Fibroblast of skin of left biceps (primary cell): ENCODE measurements at regions not wholly inside any gene's neighbourhood (a gene's known extent, or its start where the extent isn't known, plus 50 kb on each side); places are given as distances from the start of the nearest gene placed in this dataset.
"Not testable (repeated sequence)": the region's sequence is repeated elsewhere in the genome, so short reads cannot be mapped to it uniquely, and the experiment has no call there.

Source experiments
- DNase-seq, 2 experiments: peaks; one replicate each; pipeline ENCODE4 v3.0.0-alpha.2; 2013; ENCODE audit warnings: low read depth in 2 of 2

GRCh38 chr12:19666070-19666469, 226.8 kb downstream of the AEBP2 start:
- no peak for DNase-seq

- DNase-seq, result no peak
Measured at GRCh38 chr12:19669793-19670192, 230.5 kb downstream of the AEBP2 start.

GRCh38 chr12:19671695-19672094, 232.4 kb downstream of the AEBP2 start:
- DNase-seq, result peak in 1 of 2 experiments; percentile 37

GRCh38 chr12:19674437-19674836, 235.1 kb downstream of the AEBP2 start:
- DNase-seq, result no peak

GRCh38 chr12:19675361-19675760, 236.1 kb downstream of the AEBP2 start:
- DNase-seq, result no peak

- DNase-seq, result not testable (repeated sequence)
Measured at GRCh38 chr12:19678501-19678900, 239.2 kb downstream of the AEBP2 start.

- no peak for DNase-seq
Measured at GRCh38 chr12:19681007-19681406, 241.7 kb downstream of the AEBP2 start.

GRCh38 chr12:19683178-19683927, 244.1 kb downstream of the AEBP2 start:
- DNase-seq, result peak; percentile 34 to 55

- DNase-seq, result no peak
Measured at GRCh38 chr12:19687371-19687770, 248.1 kb downstream of the AEBP2 start.

GRCh38 chr12:19688532-19688931, 249.2 kb downstream of the AEBP2 start:
- DNase-seq, result no peak

GRCh38 chr12:19689226-19689625, 249.9 kb downstream of the AEBP2 start:
- DNase-seq, result no peak

GRCh38 chr12:19689801-19690472, 250.6 kb downstream of the AEBP2 start:
- no peak for DNase-seq

- no peak for DNase-seq
Measured at GRCh38 chr12:19692091-19692490, 252.8 kb downstream of the AEBP2 start.

- no peak for DNase-seq
Measured at GRCh38 chr12:19692566-19692965, 253.3 kb downstream of the AEBP2 start.

GRCh38 chr12:19694627-19695026, 255.3 kb downstream of the AEBP2 start:
- no peak for DNase-seq

- DNase-seq, result no peak
Measured at GRCh38 chr12:19695244-19696098, 256.2 kb downstream of the AEBP2 start.

GRCh38 chr12:19700969-19701368, 261.7 kb downstream of the AEBP2 start:
- DNase-seq, result no peak

- no peak for DNase-seq
Measured at GRCh38 chr12:19704966-19705365, 265.7 kb downstream of the AEBP2 start.

GRCh38 chr12:19706936-19707335, 267.6 kb downstream of the AEBP2 start:
- peak; percentile 43 to 55 for DNase-seq

GRCh38 chr12:19707948-19708409, 268.7 kb downstream of the AEBP2 start:
- no peak for DNase-seq

GRCh38 chr12:19709889-19710288, 270.6 kb downstream of the AEBP2 start:
- no peak for DNase-seq
